Vagina (tissue), 2 donors: ENCODE measurements at regions not wholly inside any gene's neighbourhood (a gene's known extent, or its start where the extent isn't known, plus 50 kb on each side); places are given as distances from the start of the nearest gene placed in this dataset.

Experiments
- CTCF ChIP-seq, 3 experiments: fragments of 450-650 bp in 2 of 3; fragments of 200-600 bp in 1 of 3; sonication (generic) in 1 of 3; IDR thresholded peaks; one replicate each; pipeline ENCODE4 v1.5.1; 2017 to 2019; ENCODE audit warnings: antibody characterized with exemption in 3 of 3, mild to moderate bottlenecking in 2 of 3, moderate library complexity in 2 of 3
- POLR2AphosphoS5 ChIP-seq, 2 donors: sonication (generic); formaldehyde crosslinking; IDR thresholded peaks; one replicate each; pipeline ENCODE4 v1.9.0; 2017; ENCODE audit warnings: antibody characterized with exemption in 2 of 2, mild to moderate bottlenecking in 2 of 2, low read depth in 1 of 2; ENCODE audit not compliant: insufficient read depth in 1 of 2

- TF ChIP-seq CTCF (IDR thresholded peaks at IDR 0.05) (no peak), POLR2AphosphoS5 (IDR thresholded peaks at IDR 0.05; ENCODE audit: insufficient read depth in 1 of 2, low read depth in 1 of 2) (no peak)
These were observed 451.5 kb upstream of the MDFIC2 start for GRCh38 chr3:70763894-70764293.
